WI38 (cell line): ENCODE measurements at regions not wholly inside any gene's neighbourhood (a gene's known extent, or its start where the extent isn't known, plus 50 kb on each side); places are given as distances from the start of the nearest gene placed in this dataset.
"Not testable (repeated sequence)": the region's sequence is repeated elsewhere in the genome, so short reads cannot be mapped to it uniquely, and the experiment has no call there.

Experiments used
- H3K4me3 ChIP-seq: 2 replicates; pipeline ENCODE4 v1.5.1; 2011; ENCODE audit warnings: low read depth, mild to moderate bottlenecking, control low read depth, low read length
- TF ChIP-seq, protein P1 (sequence below): IDR thresholded peaks from 2 replicates; pipeline ENCODE4 v1.5.1; 2012; ENCODE audit warnings: low read depth, mild to moderate bottlenecking, control low read depth, low read length

GRCh38 chr2:146414456-146414855 is 1430.4 kb upstream of the ACVR2A start:
- no peak overlapping the region for H3K4me3 ChIP-seq
- TF ChIP-seq, protein P1, sequence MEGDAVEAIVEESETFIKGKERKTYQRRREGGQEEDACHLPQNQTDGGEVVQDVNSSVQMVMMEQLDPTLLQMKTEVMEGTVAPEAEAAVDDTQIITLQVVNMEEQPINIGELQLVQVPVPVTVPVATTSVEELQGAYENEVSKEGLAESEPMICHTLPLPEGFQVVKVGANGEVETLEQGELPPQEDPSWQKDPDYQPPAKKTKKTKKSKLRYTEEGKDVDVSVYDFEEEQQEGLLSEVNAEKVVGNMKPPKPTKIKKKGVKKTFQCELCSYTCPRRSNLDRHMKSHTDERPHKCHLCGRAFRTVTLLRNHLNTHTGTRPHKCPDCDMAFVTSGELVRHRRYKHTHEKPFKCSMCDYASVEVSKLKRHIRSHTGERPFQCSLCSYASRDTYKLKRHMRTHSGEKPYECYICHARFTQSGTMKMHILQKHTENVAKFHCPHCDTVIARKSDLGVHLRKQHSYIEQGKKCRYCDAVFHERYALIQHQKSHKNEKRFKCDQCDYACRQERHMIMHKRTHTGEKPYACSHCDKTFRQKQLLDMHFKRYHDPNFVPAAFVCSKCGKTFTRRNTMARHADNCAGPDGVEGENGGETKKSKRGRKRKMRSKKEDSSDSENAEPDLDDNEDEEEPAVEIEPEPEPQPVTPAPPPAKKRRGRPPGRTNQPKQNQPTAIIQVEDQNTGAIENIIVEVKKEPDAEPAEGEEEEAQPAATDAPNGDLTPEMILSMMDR = no peak

- TF ChIP-seq, protein P1 = no peak
- H3K4me3 ChIP-seq = no peak overlapping the region
These were observed 1431.7 kb upstream of the ACVR2A start for GRCh38 chr2:146413086-146413610.

- no peak overlapping the region for H3K4me3 ChIP-seq
- TF ChIP-seq, protein P1 = no peak
These were observed 1432.2 kb upstream of the ACVR2A start for GRCh38 chr2:146412625-146413024.

GRCh38 chr2:146405402-146406309 is 1439.2 kb upstream of the ACVR2A start:
- H3K4me3 ChIP-seq = not testable (repeated sequence)

GRCh38 chr2:146403546-146404160 is 1441.2 kb upstream of the ACVR2A start:
- not testable (repeated sequence) for H3K4me3 ChIP-seq

GRCh38 chr2:146392631-146393030 is 1452.2 kb upstream of the ACVR2A start:
- no peak overlapping the region for H3K4me3 ChIP-seq

GRCh38 chr2:146392186-146392585 is 1452.6 kb upstream of the ACVR2A start:
- TF ChIP-seq, protein P1 = no peak
- H3K4me3 ChIP-seq = no peak overlapping the region

More at GRCh38 chr2:146392631-146393030, 1452.2 kb upstream of the ACVR2A start:
- TF ChIP-seq, protein P1 = no peak

- H3K4me3 ChIP-seq = no peak overlapping the region
- TF ChIP-seq, protein P1 = no peak
These were observed 1456.1 kb upstream of the ACVR2A start for GRCh38 chr2:146388757-146389156.
